Esophagus muscularis mucosa (tissue), 3 donors: ENCODE measurements at regions not wholly inside any gene's neighbourhood (a gene's known extent, or its start where the extent isn't known, plus 50 kb on each side); places are given as distances from the start of the nearest gene placed in this dataset.

Experiments used
- CTCF ChIP-seq, 3 experiments: fragments of 200-600 bp in 2 of 3; fragments of 450-650 bp in 1 of 3; sonication (generic) in 2 of 3; IDR thresholded peaks; one replicate each; pipeline ENCODE4 v1.5.1; 2017 to 2019; ENCODE audit warnings: antibody characterized with exemption in 3 of 3, mild to moderate bottlenecking in 2 of 3, moderate library complexity in 1 of 3
- POLR2A ChIP-seq: fragments of 450-650 bp; IDR thresholded peaks from one replicate; pipeline ENCODE4 v1.6.1; 2017; ENCODE audit warnings: antibody characterized with exemption, moderate library complexity, mild to moderate bottlenecking, low read depth

- TF ChIP-seq POLR2A = no peak
- no peak for TF ChIP-seq CTCF (IDR thresholded peaks at IDR 0.05)
These were observed 102.8 kb upstream of the SEMA6D start for GRCh38 chr15:47614360-47615011.
